GM23338 (cell line): ENCODE measurements at regions not wholly inside any gene's neighbourhood (a gene's known extent, or its start where the extent isn't known, plus 50 kb on each side); places are given as distances from the start of the nearest gene placed in this dataset.

Experiments used
- ATAC-seq: fragments of 200-7000 bp; cut with Tn5 transposase; 3 replicates; pipeline ENCODE4 v1.9.1; 2020
- DNase-seq: peaks from one replicate; pipeline ENCODE4 v3.0.0-alpha.2; 2015; ENCODE audit warnings: low spot score
- H2AFZ ChIP-seq: fragments of 200-600 bp; sonication (generic); 2 replicates; pipeline ENCODE4 v1.8.0; 2016; ENCODE audit warnings: antibody characterized with exemption, mild to moderate bottlenecking, moderate library complexity
- H3F3A ChIP-seq: fragments of 200-600 bp; sonication (generic); replicated peaks from 2 replicates; pipeline ENCODE4 v1.8.0; 2017; ENCODE audit warnings: antibody characterized with exemption, mixed run types, low read depth
- H3K27ac ChIP-seq: fragments of 200-600 bp; sonication (generic); 2 replicates; pipeline ENCODE4 v1.6.1; 2016; ENCODE audit warnings: low read depth
- H3K27me3 ChIP-seq: fragments of 200-600 bp; sonication (generic); 2 replicates; pipeline ENCODE4 v1.8.0; 2016; ENCODE audit warnings: mild to moderate bottlenecking, mixed run types, moderate library complexity; ENCODE audit not compliant: insufficient read depth
- H3K36me3 ChIP-seq: fragments of 200-600 bp; sonication (generic); 2 replicates; pipeline ENCODE4 v1.8.0; 2016; ENCODE audit warnings: mild to moderate bottlenecking; ENCODE audit not compliant: insufficient read depth
- H3K4me1 ChIP-seq: fragments of 200-600 bp; sonication (generic); 2 replicates; pipeline ENCODE4 v1.8.0; 2016; ENCODE audit warnings: mild to moderate bottlenecking, moderate library complexity; ENCODE audit not compliant: insufficient read depth
- H3K4me2 ChIP-seq: fragments of 200-600 bp; sonication (generic); 2 replicates; pipeline ENCODE4 v1.7.1; 2017; ENCODE audit warnings: mixed run types
- H3K4me3 ChIP-seq: fragments of 200-600 bp; sonication (generic); 2 replicates; pipeline ENCODE4 v1.6.1; 2016; ENCODE audit warnings: mixed run types
- H3K79me2 ChIP-seq: fragments of 200-600 bp; sonication (generic); replicated peaks from 2 replicates; pipeline ENCODE4 v1.8.0; 2017; ENCODE audit warnings: mild to moderate bottlenecking; ENCODE audit not compliant: insufficient read depth
- H3K9me2 ChIP-seq: fragments of 200-600 bp; sonication (generic); 2 replicates; pipeline ENCODE4 v1.8.0; 2017; ENCODE audit not compliant: insufficient read depth
- H4K20me1 ChIP-seq: fragments of 200-600 bp; sonication (generic); replicated peaks from 2 replicates; pipeline ENCODE4 v1.8.0; 2017; ENCODE audit warnings: mild to moderate bottlenecking; ENCODE audit not compliant: insufficient read depth
- H3K27ac Mint-ChIP-seq: 2 replicates; pipeline ENCODE4 v1.8.0; 2020; ENCODE audit warnings: inconsistent platforms, mild to moderate bottlenecking, moderate library complexity, mixed read lengths
- H3K27me3 Mint-ChIP-seq: 3 replicates; pipeline ENCODE4 v1.8.0; 2022; ENCODE audit warnings: low read depth, mild to moderate bottlenecking, moderate library complexity, mixed read lengths, inconsistent platforms; ENCODE audit not compliant: insufficient read depth, poor library complexity
- H3K36me3 Mint-ChIP-seq: 3 replicates; pipeline ENCODE4 v1.8.0; 2021; ENCODE audit warnings: low read depth, mild to moderate bottlenecking, inconsistent platforms, moderate library complexity, mixed read lengths
- H3K4me1 Mint-ChIP-seq: 3 replicates; pipeline ENCODE4 v1.8.0; 2020; ENCODE audit warnings: mild to moderate bottlenecking, inconsistent platforms, mixed read lengths
- H3K4me3 Mint-ChIP-seq: 3 replicates; pipeline ENCODE4 v1.8.0; 2021; ENCODE audit warnings: moderate library complexity, mild to moderate bottlenecking, inconsistent platforms, mixed read lengths
- H3K9me3 Mint-ChIP-seq: 3 replicates; pipeline ENCODE4 v1.8.0; 2020; ENCODE audit warnings: moderate library complexity, mild to moderate bottlenecking, inconsistent platforms, mixed read lengths
- EZH2phosphoT487 ChIP-seq: fragments of 200-600 bp; sonication (generic); IDR thresholded peaks from one replicate; pipeline ENCODE4 v1.8.1; 2018; ENCODE audit warnings: antibody characterized with exemption; ENCODE audit not compliant: unreplicated experiment
- NANOG ChIP-seq: IDR thresholded peaks from 2 replicates; pipeline ENCODE4 v1.6.1; 2016; ENCODE audit warnings: antibody characterized with exemption, borderline replicate concordance
- STAT1 ChIP-seq: IDR thresholded peaks from one replicate; pipeline ENCODE4 v1.6.1; 2016; ENCODE audit warnings: antibody characterized with exemption; ENCODE audit not compliant: unreplicated experiment
- ZNF331 ChIP-seq: fragments of 250-450 bp; sonication (Bioruptor Pico); IDR thresholded peaks from 2 replicates; pipeline ENCODE4 v1.5.0; 2020; ENCODE audit warnings: low read depth, mild to moderate bottlenecking, moderate library complexity
- TF ChIP-seq, protein P1 (sequence below): IDR thresholded peaks from 2 replicates; pipeline ENCODE4 v1.6.1; 2016; ENCODE audit warnings: antibody characterized with exemption
- TF ChIP-seq, protein P2 (sequence below), 2 experiments: fragments of 200-600 bp in 1 of 2; sonication (generic) in 1 of 2; conservative IDR thresholded peaks; 2 replicates each; pipeline versions ENCODE4 v1.5.1 to v1.6.1; 2016 to 2017; ENCODE audit warnings: antibody characterized with exemption in 2 of 2, low read depth in 2 of 2, mild to moderate bottlenecking in 2 of 2, moderate library complexity in 1 of 2
- TF ChIP-seq, protein P3 (sequence below): IDR thresholded peaks from one replicate; pipeline ENCODE4 v1.6.1; 2018; ENCODE audit warnings: antibody characterized with exemption; ENCODE audit not compliant: unreplicated experiment

DNA sequence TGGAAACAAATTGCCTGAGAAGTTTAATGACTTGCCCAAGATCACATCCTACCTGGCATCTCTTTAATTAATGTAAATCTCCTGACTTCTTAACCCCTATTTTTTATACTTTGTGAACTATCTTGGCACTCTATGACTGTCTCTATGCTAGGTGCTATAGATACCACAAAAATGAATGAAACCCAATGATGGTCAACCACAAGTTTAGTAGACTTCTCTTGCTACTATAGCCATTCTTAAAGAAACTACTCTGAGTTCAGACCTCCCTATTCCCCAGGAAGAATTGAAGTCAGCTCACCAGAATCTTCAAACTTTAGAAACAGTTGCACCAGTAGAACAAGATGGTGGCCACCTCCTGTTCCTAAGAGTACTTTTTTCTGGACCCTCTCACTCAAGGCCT, 191.1 kb downstream of the RSL24D1 start:
- Mint-ChIP-seq H3K36me3 (no peaks in the 10 kb centered on the region), H3K9me3 (peaks cover 53% of the 10 kb centered on the region), H3K4me1 (peaks cover 6% of the 10 kb centered on the region; the same call in 2 of the 3 replicates), H3K4me3 (no peak overlapping the region), H3K27ac (no peak overlapping the region), H3K27me3 (no peaks in the 10 kb centered on the region)
- Histone ChIP-seq H3K36me3 (no peaks in the 10 kb centered on the region), H3K4me3 (no peak overlapping the region), H3K27me3 (no peaks in the 10 kb centered on the region), H3F3A (no peaks in the 10 kb centered on the region), H3K79me2 (no peaks in the 10 kb centered on the region), H2AFZ (no peak overlapping the region), H3K9me2 (no peaks in the 10 kb centered on the region; the same call in 1 of the 2 replicates), H3K27ac (no peak overlapping the region), H4K20me1 (no peaks in the 10 kb centered on the region), H3K4me1 (no peaks in the 10 kb centered on the region), H3K4me2 (no peak overlapping the region)
- DNase-seq = no peak
- TF ChIP-seq EZH2phosphoT487 (no peak), NANOG (no peak), ZNF331 (CRISPR knock-in tag) (no peak), STAT1 (no peak)
- TF ChIP-seq, protein P1, sequence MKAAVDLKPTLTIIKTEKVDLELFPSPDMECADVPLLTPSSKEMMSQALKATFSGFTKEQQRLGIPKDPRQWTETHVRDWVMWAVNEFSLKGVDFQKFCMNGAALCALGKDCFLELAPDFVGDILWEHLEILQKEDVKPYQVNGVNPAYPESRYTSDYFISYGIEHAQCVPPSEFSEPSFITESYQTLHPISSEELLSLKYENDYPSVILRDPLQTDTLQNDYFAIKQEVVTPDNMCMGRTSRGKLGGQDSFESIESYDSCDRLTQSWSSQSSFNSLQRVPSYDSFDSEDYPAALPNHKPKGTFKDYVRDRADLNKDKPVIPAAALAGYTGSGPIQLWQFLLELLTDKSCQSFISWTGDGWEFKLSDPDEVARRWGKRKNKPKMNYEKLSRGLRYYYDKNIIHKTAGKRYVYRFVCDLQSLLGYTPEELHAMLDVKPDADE = no peak
- TF ChIP-seq, protein P2, sequence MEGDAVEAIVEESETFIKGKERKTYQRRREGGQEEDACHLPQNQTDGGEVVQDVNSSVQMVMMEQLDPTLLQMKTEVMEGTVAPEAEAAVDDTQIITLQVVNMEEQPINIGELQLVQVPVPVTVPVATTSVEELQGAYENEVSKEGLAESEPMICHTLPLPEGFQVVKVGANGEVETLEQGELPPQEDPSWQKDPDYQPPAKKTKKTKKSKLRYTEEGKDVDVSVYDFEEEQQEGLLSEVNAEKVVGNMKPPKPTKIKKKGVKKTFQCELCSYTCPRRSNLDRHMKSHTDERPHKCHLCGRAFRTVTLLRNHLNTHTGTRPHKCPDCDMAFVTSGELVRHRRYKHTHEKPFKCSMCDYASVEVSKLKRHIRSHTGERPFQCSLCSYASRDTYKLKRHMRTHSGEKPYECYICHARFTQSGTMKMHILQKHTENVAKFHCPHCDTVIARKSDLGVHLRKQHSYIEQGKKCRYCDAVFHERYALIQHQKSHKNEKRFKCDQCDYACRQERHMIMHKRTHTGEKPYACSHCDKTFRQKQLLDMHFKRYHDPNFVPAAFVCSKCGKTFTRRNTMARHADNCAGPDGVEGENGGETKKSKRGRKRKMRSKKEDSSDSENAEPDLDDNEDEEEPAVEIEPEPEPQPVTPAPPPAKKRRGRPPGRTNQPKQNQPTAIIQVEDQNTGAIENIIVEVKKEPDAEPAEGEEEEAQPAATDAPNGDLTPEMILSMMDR (conservative IDR thresholded peaks at IDR 0.05; ENCODE audit: low read depth in 2 of 2) = no peak
- TF ChIP-seq, protein P3, sequence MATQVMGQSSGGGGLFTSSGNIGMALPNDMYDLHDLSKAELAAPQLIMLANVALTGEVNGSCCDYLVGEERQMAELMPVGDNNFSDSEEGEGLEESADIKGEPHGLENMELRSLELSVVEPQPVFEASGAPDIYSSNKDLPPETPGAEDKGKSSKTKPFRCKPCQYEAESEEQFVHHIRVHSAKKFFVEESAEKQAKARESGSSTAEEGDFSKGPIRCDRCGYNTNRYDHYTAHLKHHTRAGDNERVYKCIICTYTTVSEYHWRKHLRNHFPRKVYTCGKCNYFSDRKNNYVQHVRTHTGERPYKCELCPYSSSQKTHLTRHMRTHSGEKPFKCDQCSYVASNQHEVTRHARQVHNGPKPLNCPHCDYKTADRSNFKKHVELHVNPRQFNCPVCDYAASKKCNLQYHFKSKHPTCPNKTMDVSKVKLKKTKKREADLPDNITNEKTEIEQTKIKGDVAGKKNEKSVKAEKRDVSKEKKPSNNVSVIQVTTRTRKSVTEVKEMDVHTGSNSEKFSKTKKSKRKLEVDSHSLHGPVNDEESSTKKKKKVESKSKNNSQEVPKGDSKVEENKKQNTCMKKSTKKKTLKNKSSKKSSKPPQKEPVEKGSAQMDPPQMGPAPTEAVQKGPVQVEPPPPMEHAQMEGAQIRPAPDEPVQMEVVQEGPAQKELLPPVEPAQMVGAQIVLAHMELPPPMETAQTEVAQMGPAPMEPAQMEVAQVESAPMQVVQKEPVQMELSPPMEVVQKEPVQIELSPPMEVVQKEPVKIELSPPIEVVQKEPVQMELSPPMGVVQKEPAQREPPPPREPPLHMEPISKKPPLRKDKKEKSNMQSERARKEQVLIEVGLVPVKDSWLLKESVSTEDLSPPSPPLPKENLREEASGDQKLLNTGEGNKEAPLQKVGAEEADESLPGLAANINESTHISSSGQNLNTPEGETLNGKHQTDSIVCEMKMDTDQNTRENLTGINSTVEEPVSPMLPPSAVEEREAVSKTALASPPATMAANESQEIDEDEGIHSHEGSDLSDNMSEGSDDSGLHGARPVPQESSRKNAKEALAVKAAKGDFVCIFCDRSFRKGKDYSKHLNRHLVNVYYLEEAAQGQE = no peak
- no peak for ATAC-seq
